NCI-H510A (cell line): ENCODE measurements at regions not wholly inside any gene's neighbourhood (a gene's known extent, or its start where the extent isn't known, plus 50 kb on each side); places are given as distances from the start of the nearest gene placed in this dataset.

Experiments
- DNase-seq: peaks from one replicate; lab custom pipeline; 2025; lab: John Stamatoyannopoulos, UW

DNA sequence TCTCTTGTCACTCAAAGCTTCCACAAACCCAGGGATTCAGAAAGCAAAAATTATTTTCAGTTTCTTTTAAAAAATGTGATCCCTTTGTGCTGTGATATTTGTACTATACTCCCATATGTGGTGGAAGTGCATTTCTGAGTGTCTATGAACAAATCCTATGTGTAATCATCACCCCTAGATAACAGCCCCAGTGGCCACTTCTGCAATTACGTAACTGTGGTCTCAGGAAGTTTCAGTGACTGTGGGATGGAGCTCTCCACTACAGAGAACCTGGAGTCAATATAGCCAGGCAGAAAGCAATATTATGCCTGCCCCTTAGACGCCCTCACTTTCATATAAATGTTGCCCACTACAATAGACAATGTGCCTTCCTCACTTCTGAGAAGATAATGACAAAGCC is 1101.7 kb upstream of the GHITM start:
- no peak for DNase-seq

DNA sequence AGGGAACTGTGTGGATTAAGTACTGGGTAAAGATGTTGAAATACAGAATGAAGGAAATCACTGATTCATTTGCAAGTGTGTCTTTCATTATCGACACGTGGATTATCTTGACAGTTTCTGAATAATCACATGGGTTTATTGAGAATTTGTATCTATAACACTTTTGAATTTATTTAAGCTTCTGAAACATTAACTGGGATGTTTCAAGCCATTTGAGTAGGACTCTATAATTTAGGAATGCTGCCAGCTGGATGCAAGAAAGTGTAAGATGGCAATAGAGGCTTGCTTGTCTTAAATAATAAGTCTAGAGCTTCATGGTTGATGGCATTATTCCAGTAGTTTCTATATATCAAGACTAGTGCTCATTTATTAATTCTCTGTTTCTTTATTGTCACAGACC is 1100.7 kb upstream of the GHITM start:
- no peak for DNase-seq

GRCh38 chr10:83045731-83046130 is 1093.6 kb upstream of the GHITM start:
- DNase-seq = no peak

GRCh38 chr10:83050815-83051214 is 1088.5 kb upstream of the GHITM start:
- no peak for DNase-seq

- no peak for DNase-seq
These were observed 1076.4 kb upstream of the GHITM start for GRCh38 chr10:83062871-83063270.

GRCh38 chr10:83073472-83073871 is 1065.8 kb upstream of the GHITM start:
- DNase-seq = no peak

DNA sequence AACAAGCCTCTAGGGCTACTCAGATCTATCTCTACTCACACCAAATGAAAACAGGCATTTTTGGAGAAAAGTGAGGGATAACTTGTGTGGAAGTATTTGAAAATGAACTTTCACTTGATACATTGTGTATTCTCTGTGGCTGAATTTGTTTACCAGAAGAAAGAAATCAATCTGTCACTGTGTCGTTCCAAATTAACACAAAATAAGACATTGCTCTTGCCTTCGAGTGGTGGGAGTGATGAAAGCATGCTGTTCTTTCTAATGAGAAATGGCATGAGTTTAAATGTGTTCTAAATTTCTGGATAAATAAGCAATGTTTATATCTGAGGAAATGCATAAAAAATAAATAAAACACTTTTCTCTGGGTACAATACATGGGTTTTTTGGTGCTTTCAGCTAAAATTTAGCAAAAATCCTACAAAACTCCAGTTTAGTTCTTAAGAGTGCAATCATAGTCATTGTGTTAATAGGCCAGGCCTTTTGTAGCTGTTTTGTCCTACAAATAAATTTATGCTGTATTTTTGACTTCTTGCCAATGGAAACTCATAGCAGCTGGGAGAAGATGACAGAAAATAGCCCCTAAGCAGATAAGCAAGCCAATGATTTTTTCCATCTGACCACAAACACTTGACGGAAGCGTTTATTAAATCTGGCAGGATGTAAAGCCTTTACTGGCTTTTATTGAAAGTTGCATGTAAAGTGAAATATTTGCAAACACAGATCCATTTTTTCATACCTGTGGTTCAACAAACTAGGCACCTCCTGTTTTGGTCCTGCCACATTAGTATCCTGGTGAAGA is 1064.1 kb upstream of the GHITM start:
- no peak for DNase-seq

DNA sequence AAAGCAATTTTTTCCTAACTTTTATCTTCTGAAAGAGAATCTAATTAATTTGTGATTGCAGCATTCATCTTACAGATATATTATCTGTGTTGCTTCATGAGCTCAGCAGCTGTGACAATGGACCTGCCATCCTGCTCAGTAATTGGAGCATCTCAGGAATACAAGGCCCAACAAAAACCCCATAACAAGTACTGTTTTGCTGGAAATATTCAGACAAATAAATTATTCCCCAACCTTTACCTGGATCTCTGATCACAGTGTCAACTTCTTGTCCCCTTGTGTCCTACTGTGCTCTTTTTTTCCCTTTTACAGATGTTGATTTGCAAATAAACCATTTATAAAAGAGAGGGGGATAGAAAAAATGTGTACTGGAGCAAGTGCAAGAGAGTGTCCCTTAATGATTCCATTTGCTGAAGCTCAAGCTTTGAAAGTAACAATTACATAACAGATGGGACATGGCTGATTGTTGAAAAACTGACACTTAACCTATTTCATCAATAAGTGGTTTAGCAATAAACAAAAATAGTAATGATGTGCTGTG is 1063.4 kb upstream of the GHITM start:
- no peak for DNase-seq

GRCh38 chr10:83076443-83076842 is 1062.9 kb upstream of the GHITM start:
- DNase-seq = no peak

DNA sequence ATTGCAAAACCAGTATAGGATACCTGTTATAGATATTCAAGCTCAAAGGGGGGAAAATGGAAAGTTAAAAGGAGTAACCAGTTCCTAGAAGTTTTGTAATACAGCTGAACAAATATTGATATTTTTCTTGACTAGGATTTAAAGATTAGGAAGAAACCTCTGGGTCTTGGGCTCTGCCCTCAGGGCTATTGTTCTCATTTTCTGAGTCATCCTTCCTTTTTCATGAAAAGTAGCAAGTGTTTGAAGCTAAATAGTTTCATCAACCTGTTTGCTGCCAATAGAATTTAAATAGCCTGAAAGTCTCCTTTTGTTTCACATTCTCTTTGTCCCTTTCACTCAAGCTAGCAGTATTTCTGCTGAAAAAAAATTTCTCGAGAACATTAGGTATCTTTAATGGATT is 1061.1 kb upstream of the GHITM start:
- no peak for DNase-seq

GRCh38 chr10:83078645-83079044 is 1060.7 kb upstream of the GHITM start:
- DNase-seq = no peak

GRCh38 chr10:83083831-83084230 is 1055.5 kb upstream of the GHITM start:
- no peak for DNase-seq

GRCh38 chr10:83089335-83089734 is 1050.0 kb upstream of the GHITM start:
- DNase-seq = no peak

GRCh38 chr10:83104616-83105015 is 1034.7 kb upstream of the GHITM start:
- no peak for DNase-seq

GRCh38 chr10:83108565-83109333 is 1030.6 kb upstream of the GHITM start:
- DNase-seq = no peak

- DNase-seq = no peak
These were observed 1020.0 kb upstream of the GHITM start for GRCh38 chr10:83119346-83119745.

GRCh38 chr10:83122336-83122735 is 1017.0 kb upstream of the GHITM start:
- DNase-seq = no peak

DNA sequence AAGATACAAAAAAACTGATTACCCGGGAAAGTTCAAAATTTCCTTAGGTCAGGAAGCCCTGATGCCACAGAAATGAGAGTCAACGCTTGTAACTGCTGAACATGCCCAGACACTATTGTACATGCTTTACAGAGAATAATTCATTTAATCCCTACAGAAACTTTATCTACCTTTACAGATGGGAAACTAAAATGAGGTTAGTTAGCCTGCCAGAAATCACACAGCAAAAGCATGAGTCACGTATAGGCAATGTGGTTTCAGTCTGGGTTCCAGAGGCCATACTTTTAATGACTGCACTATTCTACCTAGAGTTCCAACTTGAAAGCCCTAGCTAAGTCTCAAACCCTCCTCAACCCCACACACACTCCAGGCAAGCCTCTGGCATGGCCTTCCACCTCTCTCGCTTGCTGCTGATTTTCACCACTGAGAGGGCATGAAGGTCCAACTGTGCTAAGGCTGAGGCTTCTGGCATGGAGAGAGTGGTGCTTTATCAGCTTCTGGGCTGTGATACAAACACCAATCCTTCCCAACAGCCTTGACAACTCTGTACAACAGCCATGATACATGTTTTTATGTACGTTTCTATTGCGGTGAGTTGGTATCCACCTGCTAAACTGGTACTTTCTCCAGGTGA is 1011.2 kb upstream of the GHITM start:
- DNase-seq = no peak

GRCh38 chr10:83140811-83141210 is 998.5 kb upstream of the GHITM start:
- DNase-seq = no peak

GRCh38 chr10:83142074-83142563 is 997.2 kb upstream of the GHITM start:
- DNase-seq = no peak

GRCh38 chr10:83144461-83144860 is 994.8 kb upstream of the GHITM start:
- no peak for DNase-seq

DNA sequence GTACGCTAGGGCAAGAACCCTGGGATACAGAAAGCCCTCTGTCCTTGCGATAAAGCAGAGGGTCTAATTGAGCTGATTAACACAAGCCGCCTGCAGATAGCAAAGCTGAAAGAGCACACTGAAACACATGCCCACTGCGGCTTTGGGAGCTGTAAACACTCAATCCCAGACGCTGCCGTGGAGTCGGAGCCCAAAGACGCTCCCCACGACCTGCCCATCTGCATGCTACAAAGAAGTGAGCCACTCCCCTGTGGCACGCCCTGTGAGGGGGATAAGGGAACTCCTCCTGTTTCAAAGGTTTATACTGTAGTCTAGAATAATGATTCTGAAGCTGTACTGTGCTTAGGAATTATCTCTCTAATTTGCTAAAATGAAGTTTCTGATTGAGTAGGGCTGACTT is 985.6 kb upstream of the GHITM start:
- DNase-seq = no peak

GRCh38 chr10:83164156-83164555 is 975.2 kb upstream of the GHITM start:
- DNase-seq = no peak
